GM19452 (cell line): ENCODE measurements at regions not wholly inside any gene's neighbourhood (a gene's known extent, or its start where the extent isn't known, plus 50 kb on each side); places are given as distances from the start of the nearest gene placed in this dataset.

Experiments used
- ATAC-seq: cut with Tn5 transposase; IDR thresholded peaks from one replicate; pipeline ENCODE4 v1.9.1; 2021; ENCODE audit not compliant: unreplicated experiment

GRCh38 chr14:96979611-96980074 is 182.5 kb downstream of the VRK1 start:
- no peak for ATAC-seq

- ATAC-seq, result no peak
Measured at GRCh38 chr14:96980835-96981234, 183.7 kb downstream of the VRK1 start.

- ATAC-seq, result no peak
Measured at GRCh38 chr14:96986256-96987085, 189.3 kb downstream of the VRK1 start.

- peak; percentile 64 for ATAC-seq
Measured at GRCh38 chr14:96987086-96987474, 189.9 kb downstream of the VRK1 start.

GRCh38 chr14:96987771-96988170 is 190.6 kb downstream of the VRK1 start:
- no peak for ATAC-seq

GRCh38 chr14:96989306-96989705 is 192.1 kb downstream of the VRK1 start:
- no peak for ATAC-seq

- ATAC-seq, result no peak
Measured at GRCh38 chr14:96991226-96991625, 194.0 kb downstream of the VRK1 start.

- ATAC-seq, result no peak
Measured at GRCh38 chr14:96994999-96995398, 197.8 kb downstream of the VRK1 start.

GRCh38 chr14:96997269-96997668 is 200.1 kb downstream of the VRK1 start:
- ATAC-seq, result no peak

GRCh38 chr14:96997996-96998395 is 200.8 kb downstream of the VRK1 start:
- no peak for ATAC-seq

GRCh38 chr14:96999654-97000155 is 202.5 kb downstream of the VRK1 start:
- no peak for ATAC-seq

- no peak for ATAC-seq
Measured at GRCh38 chr14:97002454-97002853, 205.3 kb downstream of the VRK1 start.

- no peak for ATAC-seq
Measured at GRCh38 chr14:97005934-97006333, 208.8 kb downstream of the VRK1 start.

- ATAC-seq, result no peak
Measured at GRCh38 chr14:97010491-97011160, 213.4 kb downstream of the VRK1 start.

- no peak for ATAC-seq
Measured at GRCh38 chr14:97013878-97014277, 216.7 kb downstream of the VRK1 start.

- ATAC-seq, result no peak
Measured at GRCh38 chr14:97021001-97021400, 223.8 kb downstream of the VRK1 start.

GRCh38 chr14:97021571-97022168 is 224.5 kb downstream of the VRK1 start:
- no peak for ATAC-seq

GRCh38 chr14:97022741-97023140 is 225.6 kb downstream of the VRK1 start:
- ATAC-seq, result no peak

GRCh38 chr14:97023871-97024270 is 226.7 kb downstream of the VRK1 start:
- ATAC-seq, result no peak

GRCh38 chr14:97024300-97024699 is 227.1 kb downstream of the VRK1 start:
- ATAC-seq, result no peak

GRCh38 chr14:97025722-97026121 is 228.5 kb downstream of the VRK1 start:
- ATAC-seq, result no peak
